ENCODE measurements at regions not wholly inside any gene's neighbourhood (a gene's known extent, or its start where the extent isn't known, plus 50 kb on each side); places are given as distances from the start of the nearest gene placed in this dataset.

GRCh38 chr2:11012131-11012693 is 100.5 kb downstream of the KCNF1 start:
- TF ChIP-seq CTCF (IDR thresholded peaks at IDR 0.05) = no peak
- no peak for TF ChIP-seq POLR2A (IDR thresholded peaks at IDR 0.05)

Data from gastroesophageal sphincter (tissue), 3 donors.